GM19023 (cell line): ENCODE measurements at regions not wholly inside any gene's neighbourhood (a gene's known extent, or its start where the extent isn't known, plus 50 kb on each side); places are given as distances from the start of the nearest gene placed in this dataset.
"Not testable (repeated sequence)": the region's sequence is repeated elsewhere in the genome, so short reads cannot be mapped to it uniquely, and the experiment has no call there.

Experiments
- ATAC-seq: cut with Tn5 transposase; IDR thresholded peaks from one replicate; pipeline ENCODE4 v1.9.1; 2021; ENCODE audit warnings: mild to moderate bottlenecking, moderate library complexity; ENCODE audit not compliant: unreplicated experiment

DNA sequence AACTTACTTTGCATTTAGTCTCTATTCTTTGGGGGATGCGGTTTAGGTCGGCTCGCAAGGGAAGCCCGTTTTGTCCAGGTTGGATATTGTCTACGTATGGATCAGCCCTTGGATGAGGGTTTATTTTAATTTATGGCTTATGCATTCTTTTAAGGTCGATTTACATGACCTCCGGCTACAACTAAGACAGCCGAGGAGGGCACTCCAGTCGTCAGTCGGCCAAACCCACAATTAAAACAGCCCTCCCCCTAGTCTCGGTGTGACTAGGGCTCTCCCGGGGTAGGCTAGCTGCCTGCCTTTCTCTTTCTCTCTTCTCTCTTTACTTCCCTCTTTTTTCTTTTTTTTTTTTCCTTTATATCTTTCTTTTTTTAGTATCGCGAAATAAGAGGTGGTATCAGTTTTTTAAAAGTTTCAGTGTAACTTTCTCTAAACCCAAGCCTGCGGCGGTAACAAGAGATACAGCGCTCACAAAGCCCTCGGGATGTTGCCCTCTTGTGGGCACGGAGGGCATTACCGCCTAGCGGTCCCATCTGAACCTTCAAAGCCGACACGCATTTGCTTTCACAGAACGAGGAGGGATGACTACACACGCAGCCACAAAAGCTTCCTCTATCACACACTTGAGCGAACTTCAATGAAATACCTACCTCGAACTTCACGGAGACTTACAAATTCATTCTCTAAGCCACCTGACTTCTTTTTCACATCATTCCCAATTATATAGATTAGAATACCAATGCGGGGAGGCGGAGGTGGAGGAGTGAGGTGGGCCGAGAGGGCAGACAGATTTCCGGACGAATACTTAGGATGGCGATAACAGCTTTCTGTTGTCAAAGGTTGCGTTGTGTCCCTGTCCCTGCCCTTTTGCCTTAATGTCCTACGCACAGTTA is 132.3 kb upstream of the C11orf58 start:
- ATAC-seq = peak; percentile 89

DNA sequence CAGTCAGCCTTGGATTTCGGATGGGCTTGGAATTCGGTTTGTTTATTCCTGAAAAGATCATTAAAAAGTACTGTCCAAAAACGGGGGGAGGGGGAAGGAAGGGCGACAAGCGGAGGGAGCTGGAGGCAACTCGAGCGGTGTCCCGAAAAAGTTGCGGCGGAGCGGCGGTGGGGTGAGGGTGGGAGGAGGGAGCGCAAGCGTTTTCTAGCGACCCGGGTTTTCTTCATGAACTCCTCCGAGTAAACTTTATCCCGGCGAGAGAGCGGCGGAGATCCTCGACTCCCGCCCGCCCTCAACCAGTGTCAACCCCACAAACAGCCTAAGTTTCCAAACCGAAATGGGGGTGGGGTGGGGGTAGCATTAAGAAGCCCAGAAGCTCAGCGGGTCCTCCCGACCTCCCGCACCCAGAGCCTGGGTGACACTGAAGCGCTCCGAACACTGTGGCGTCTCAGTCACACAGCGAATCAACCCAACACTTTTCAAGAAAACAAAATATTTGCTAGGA is 133.0 kb upstream of the C11orf58 start:
- no peak for ATAC-seq

- ATAC-seq = no peak
Measured at GRCh38 chr11:16604794-16605388, 133.6 kb upstream of the C11orf58 start.

DNA sequence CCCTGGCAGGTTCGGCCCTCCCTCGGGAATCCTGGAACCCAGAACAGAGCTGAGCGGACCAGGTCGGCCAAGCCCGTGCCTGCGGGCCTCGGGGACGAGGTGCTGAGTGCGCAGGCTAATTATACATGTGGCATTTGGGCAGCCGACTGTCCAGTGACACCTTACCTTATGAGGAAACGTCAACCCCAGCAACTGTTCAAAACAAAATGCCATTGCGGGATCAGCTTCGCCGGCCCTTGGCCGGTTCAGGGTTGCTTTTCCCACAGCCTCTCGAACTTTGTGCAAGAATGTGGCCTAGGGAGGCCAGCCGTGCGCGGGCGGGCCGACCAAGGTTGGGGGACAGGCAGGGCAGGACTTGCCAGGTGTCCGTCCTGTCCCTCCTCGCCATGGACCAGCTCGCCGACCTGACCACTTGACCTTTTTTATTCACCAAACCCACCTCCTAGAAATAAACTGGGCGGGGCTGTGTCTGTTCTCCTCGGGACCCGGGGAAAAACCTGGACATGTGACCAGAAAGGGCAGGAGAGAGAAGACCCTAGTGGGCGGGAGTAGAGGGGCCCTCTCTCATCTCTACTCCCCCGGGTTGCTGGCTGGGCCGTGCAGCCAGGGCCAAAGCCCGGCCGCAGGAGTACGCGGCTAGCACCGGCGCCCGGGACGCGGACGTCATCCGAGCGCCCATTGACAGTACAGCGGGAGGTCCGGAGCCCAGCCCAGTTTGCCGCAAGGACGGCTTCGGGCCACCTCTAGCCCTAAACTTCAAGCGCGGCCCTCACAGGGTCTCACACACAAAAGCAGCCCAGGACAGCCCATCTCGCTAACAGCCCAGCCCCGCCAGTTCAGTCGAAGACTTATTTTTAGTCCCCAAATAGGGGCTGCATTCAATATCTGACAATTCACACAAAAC is 134.3 kb upstream of the C11orf58 start:
- ATAC-seq = no peak

- no peak for ATAC-seq
Measured at GRCh38 chr11:16603245-16603644, 135.2 kb upstream of the C11orf58 start.

GRCh38 chr11:16598906-16599305 is 139.5 kb upstream of the C11orf58 start:
- no peak for ATAC-seq

- ATAC-seq = no peak
Measured at GRCh38 chr11:16598032-16598431, 140.4 kb upstream of the C11orf58 start.

DNA sequence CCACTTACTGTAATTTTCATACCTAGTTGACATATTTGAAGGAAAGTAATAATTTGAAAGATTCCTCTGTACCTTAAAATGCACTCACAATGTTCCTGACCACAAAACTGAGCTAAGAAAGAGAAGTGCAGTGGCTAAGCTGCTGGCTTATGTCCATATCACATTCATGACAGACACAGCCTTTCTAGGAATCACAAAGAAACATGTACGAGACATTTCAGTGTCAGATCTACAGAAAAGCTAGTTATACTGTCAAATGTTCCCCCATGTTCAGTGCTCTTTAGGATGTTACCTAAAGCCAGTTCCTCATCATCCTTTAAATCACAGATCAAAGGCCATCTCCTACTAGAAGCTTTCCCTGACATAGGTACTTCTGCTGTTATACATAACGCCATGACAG is 142.2 kb upstream of the C11orf58 start:
- ATAC-seq = no peak

DNA sequence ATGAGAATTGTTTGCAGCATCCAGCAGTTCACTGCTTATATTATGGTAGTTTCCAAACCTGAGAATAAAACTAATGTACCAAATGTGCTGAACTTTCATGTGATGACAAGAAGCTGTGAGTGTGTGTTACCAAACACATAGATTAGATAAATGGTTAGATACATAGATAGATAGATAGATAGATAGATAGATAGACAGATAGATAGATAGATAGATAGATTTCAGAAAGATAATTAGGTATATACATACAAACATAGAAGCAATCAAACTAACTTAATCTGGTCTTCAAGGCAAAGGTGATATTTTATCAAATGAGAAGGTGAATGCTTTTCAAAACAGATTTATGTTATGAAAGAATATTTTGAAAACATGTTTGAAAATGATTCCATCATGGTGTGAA is 147.3 kb upstream of the C11orf58 start:
- no peak for ATAC-seq

GRCh38 chr11:16587670-16588069 is 150.8 kb upstream of the C11orf58 start:
- no peak for ATAC-seq

GRCh38 chr11:16584569-16584968 is 153.9 kb upstream of the C11orf58 start:
- no peak for ATAC-seq

GRCh38 chr11:16581078-16581477 is 157.4 kb upstream of the C11orf58 start:
- ATAC-seq = not testable (repeated sequence)

GRCh38 chr11:16577490-16577889 is 161.0 kb upstream of the C11orf58 start:
- no peak for ATAC-seq

GRCh38 chr11:16574889-16575288 is 163.6 kb upstream of the C11orf58 start:
- not testable (repeated sequence) for ATAC-seq

- ATAC-seq = no peak
Measured at GRCh38 chr11:16572945-16573344, 165.5 kb upstream of the C11orf58 start.

GRCh38 chr11:16561150-16561549 is 177.3 kb upstream of the C11orf58 start:
- ATAC-seq = no peak

DNA sequence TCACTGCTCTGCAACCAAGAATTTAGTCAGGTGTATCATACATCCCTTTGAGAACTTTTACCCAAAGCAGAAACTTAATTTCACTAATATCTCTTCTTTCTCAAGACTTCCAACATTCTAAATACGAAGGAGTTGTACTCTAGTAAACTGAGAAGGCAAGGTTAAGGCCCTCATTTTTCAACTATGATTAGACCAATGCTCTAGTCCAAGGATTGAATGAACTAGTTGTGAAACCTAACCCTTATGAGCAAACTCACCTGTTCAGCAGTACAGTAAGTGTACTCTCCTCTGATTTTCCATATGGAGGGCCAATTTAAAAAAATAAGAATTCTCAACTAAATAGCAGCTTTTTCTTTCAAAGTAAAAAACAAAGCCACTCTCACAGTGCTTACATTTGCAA is 180.0 kb upstream of the C11orf58 start:
- ATAC-seq = no peak

- ATAC-seq = no peak
Measured at GRCh38 chr11:16555956-16556355, 182.5 kb upstream of the C11orf58 start.

GRCh38 chr11:16554361-16554760 is 184.1 kb upstream of the C11orf58 start:
- no peak for ATAC-seq

DNA sequence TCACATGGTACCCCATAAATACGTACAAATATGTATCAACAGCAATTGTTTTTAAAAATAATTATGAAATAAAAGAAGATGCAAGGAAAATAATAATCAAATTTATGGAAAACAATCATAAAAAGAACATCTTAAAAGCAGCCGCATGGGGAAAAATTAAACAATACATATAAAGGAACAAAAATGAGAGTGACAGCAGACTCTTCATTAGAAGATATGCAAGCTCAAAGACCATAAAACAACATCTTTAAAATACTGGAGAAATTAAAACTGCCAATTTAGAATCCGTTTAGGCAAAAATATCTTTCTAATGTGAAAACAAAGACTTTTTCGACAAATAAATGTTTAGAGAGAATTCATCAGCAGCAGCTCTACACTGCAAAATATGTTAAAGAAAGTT is 190.6 kb upstream of the C11orf58 start:
- ATAC-seq = no peak

DNA sequence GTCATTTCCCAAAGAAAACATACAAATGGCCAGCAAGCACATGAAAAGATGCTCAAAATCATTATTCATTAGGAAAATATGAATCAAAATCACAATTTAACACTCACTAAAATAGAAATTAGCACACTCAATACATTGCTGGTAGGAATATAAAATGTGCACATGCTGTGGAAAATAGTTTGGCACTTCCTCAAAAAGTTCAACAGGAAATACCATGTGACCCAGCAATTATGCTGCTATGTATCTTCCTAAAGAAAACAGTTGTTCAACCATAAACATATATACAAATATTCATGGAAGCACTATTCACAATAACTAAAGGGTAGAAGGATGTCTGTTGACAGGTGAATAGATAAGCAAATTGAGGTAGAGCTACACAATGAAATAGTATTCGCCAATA is 187.3 kb upstream of the SOX6 start:
- ATAC-seq = no peak
